HG03460 (cell line): ENCODE measurements at regions not wholly inside any gene's neighbourhood (a gene's known extent, or its start where the extent isn't known, plus 50 kb on each side); places are given as distances from the start of the nearest gene placed in this dataset.
"Not testable (repeated sequence)": the region's sequence is repeated elsewhere in the genome, so short reads cannot be mapped to it uniquely, and the experiment has no call there.

ENCODE experiments used
- ATAC-seq: cut with Tn5 transposase; IDR thresholded peaks from one replicate; pipeline ENCODE4 v1.9.1; 2021; ENCODE audit not compliant: unreplicated experiment

DNA sequence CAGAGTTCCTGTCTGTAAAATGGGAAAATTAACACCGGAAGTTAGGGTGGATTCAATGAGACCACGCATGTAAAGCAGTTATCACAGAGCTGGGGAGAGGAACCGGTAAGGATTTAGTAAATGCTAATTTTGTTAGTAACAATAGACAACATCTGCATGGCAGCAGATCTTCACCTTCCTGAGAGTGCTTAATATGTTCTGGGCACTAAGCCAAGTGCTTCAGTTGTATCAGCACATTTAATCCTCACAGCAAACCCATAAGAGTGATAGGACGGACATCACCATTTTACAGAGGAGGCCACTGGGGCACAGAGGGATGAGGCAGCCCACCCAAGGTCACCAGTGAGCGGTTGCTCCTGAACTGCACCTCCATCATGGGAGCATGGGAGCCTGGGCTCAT, 189.4 kb downstream of the WNT5A start:
- no peak for ATAC-seq

DNA sequence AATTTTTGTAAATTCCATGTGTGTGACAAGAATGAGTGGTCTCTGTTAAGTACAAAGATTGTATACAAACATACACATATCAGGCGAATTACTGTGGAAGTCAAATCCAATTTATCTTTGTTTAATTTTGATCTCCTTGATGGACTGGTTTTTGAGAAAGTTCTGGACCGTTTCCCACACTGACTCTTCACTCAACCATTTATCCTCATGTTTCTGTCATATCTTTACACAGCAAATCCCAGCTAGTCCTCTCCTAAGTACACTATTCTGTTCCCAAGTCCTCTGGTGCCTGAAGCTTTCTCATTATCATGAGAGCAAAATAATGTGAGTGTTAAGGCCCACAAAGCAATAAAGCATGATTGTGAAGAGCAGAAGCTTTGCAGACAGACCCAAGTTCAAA, 189.9 kb downstream of the WNT5A start:
- no peak for ATAC-seq

- ATAC-seq, result no peak
Measured at GRCh38 chr3:55296791-55297190, 190.3 kb downstream of the WNT5A start.

DNA sequence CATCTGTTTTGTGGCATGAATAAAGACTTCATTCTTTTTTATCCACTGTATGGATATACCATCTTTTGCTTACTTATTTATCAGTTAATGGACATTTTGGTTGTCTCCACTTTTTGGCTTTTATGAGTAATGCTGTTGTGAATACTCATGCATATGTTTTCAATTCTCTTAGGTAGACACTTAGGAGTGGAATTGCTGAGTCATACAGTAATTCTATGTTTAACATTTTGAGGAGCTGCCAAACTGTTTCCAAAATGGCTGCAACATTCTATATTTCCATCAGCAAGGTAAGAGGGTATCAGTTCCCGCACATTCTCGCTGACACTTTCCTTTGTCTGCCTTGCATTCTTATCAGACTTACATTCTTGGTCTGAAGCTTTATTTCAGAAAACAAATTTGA, 191.1 kb downstream of the WNT5A start:
- no peak for ATAC-seq

- no peak for ATAC-seq
Measured at GRCh38 chr3:55294557-55294956, 192.5 kb downstream of the WNT5A start.

DNA sequence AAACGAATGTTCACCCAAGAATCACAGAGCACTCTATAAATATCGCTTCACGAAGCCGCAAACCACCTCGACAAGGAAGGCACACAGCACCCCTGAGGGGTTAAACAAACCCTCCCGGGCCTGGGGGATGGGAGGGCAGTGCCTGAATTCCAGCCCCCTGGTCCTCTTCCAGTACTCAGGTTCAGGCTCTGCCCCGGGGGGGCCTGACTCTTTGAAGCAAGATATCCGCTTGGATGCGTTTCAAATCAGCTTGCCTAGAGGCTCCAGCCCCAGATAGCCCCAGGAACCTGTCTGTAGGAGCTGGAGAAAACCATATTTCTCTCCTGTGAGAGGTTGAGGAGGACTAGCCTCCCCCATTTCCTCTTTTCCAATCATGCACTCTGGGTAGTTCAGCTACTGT, 194.7 kb downstream of the WNT5A start:
- ATAC-seq, result no peak

GRCh38 chr3:55288657-55289056, 198.4 kb downstream of the WNT5A start:
- ATAC-seq, result no peak

DNA sequence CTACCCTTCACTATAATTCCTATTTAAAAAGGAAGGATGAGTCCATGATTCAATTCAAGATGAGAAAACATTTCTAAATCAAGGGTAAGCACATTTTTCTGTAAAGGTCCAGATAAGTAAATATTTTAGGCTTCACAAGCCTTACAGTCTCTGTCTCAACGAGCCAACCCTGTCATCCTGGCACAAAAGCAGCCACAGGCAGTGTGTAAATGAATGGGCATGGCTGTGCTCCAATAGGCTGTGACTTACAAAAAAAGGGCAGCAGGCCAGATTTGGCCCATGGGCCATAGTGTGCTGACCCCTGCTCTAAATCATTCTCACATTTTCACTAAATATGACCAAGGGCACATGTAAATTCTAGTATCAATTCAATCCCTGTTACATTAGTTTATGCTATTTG, 200.4 kb downstream of the WNT5A start:
- ATAC-seq, result no peak

- no peak for ATAC-seq
Measured at GRCh38 chr3:55285156-55285555, 201.9 kb downstream of the WNT5A start.

DNA sequence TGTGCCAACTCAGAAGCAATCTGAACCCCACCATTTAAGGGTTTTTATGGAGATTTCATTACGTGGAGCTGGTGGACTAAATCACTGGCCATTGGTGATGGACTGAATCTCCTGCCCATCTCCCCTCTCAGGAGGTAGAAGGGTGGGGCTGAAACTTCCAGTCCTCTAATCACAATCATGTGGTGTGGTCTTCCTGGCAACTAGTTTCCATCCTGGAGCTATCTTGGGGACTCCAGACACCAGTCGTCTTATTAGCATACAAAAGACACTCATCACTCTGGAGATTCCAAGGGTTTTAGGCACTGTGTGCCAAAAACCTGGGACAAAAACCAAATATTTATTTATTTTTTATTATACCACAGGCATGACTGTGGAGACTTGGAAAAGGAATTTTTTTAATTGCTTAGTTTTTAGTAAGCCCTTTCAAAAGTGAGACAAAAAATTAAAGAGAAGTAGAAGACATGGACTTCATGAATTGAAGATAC, 203.6 kb downstream of the WNT5A start:
- ATAC-seq, result no peak

GRCh38 chr3:55282994-55283393, 204.1 kb downstream of the WNT5A start:
- ATAC-seq, result no peak

DNA sequence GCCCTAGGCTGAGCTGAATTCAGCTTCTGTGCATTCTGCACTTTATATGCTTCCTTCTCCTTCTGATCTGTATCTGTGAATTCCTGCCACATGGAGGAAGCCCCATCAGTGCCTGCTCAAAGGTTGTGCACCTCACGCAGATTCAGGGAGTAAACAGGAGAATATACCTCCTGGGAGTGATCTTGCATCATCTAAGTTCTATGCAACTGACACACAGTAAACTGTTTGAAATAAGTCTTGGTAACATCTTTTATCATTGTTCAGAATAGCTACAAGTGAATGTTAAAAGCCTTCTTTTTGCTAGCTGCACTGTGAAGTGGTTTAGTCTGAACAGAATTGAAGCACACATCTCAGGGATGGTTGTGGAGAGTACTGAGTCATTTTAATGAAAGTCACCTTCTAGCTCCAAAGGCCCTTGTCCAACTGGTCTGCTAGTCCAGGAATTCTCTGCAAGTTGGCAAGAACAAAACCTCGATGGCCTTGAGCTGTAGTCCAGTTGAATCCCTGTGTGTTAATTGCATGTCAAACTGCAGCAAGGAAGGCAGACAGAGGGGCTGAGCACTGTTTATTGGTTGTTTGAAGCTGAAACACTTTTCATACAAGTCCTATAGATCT, 215.0 kb downstream of the WNT5A start:
- no peak for ATAC-seq

DNA sequence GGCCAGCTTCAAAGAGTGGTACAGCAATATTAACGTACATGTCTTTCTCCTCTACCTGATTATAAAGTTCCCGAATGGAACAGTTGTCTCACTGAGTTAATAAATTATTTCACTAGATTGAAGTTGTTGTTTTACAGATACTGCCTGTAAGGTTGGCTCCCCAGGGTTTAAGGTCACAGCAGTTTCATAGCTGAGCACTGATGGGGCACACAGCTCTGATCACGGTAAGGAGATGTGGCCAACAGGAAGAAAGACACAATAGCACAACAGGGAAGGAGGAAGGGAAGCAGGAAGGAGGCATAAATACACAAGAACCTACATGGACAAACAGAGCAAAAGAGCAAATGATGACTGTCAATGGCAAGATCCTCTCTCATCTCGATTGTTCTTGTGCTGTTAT, 215.6 kb downstream of the WNT5A start:
- no peak for ATAC-seq

GRCh38 chr3:55270976-55271375, 216.1 kb downstream of the WNT5A start:
- ATAC-seq, result no peak

DNA sequence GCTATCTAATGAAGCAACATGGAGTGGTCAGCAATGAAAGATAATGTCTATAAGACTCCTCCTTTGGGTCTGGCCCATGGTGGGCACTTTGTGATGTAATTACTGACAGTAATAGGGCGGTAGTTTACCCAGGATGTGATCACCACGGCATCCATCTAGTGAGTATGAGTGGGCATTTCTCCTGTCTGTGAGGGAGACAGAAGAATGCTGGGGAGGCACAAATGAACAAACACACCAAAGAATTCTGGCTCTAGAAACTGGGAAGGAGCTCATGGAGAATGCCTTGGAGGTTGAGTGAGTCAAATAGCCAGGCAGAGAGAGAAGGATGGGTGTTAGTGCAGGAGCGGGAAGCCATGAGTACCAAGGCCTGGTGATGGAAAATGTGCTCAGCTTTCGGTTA, 217.5 kb downstream of the WNT5A start:
- ATAC-seq, result no peak

DNA sequence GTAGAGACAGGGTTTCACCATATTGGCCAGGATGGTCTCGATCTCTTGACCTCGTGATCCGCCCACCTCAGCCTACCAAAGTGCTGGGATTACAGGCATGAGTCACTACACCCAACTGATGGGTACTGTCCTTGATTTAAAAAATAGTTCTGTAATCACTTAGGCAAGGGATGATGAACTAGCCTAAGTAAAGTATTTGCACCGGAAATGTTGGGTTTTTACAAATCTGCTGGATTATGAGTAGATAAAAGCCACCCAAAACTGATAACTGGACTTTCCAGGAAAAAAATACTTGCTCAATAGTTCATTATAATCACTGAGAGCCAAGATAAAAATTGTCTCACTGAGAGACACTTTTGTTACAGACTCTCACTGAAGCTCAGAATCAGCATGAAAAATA, 218.0 kb downstream of the WNT5A start:
- ATAC-seq, result no peak

DNA sequence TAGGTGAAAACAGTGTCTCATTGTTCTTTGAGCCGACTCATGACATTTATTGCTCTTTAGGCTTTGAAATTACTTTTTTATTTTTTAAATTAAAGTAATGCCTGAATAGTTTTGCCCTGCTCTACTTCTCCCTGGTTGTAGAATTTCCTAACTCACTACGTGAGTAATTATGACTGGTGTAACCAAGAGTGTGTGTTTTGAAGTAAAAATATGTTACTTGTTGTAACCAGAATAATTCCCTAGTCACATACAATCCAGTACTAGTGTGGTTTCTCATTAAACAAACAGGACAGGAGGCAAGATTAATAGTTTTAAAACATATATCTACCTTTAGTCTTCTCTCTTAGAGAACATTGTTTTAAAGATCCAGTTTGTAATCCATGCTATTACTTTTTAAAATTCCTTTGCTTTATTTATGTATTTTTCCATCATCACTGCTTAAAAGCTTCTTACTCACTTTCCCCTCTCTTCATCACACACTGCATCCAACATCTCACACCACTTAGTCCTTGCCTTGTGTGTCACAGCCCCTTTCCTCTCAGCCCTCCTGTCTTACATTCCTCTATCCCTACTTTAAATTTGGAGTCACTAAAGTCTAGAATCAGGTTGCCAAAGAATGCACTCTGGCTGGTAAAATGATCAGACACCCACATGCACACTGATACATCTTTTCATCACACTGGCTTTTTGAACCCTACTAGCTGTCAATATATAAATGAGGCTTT, 219.7 kb downstream of the WNT5A start:
- ATAC-seq, result no peak

GRCh38 chr3:55264919-55265318, 222.2 kb downstream of the WNT5A start:
- no peak for ATAC-seq

DNA sequence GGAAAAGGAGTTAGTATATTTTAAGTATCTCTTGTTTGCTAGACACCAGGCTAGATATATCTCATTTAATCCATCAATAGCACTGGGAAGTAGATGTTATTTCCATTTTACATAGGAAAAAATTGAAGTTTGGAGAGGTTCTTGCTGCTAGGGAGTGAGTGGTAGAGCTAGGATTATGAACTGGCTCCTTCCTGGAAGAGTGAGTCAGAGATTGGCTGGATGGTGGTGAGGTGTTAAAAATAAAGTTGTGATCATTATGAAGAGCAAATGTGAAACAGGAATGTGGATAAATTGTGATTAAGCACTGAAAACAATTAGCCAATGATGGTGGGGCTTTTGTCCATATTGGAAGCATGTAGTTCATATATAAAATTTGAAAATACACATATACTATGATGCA, 234.2 kb downstream of the WNT5A start:
- no peak for ATAC-seq

DNA sequence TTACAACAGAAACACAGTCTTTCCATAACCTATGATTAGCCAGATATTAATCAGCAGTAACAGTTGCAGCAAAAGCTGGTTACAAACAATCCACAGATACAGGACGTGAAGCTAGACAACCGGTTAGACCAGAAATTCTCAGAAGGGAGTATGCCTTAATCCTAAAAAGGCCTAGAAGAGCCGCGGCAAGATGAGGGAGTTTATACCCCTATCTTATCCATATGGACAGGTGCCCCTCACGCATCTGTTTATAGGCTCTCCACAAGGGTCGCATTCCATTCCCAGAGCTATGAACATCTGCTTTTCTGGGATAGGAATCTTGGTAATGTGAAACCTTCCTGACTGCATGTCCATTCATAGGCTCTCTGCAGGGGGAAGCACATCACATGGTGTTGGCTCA, 237.9 kb downstream of the WNT5A start:
- ATAC-seq, result not testable (repeated sequence)

DNA sequence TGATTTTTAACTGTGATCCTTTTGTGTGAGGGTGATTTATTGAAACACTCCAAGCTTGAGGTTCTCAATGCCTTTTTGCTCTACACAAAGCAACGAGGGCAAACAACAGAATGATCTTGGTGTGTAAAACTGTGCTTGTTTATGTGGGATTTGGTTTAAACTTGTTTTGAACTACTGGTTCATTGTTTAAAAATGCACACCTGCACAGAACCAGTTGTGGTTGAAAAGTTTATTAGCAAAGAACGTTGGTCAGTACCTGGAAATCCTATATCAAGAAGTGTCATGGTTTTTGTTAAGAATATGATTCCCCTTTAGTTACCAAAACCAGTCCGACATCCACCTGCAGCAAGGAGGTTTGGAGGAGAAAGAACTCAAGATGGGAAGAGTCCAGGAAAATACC, 239.4 kb downstream of the WNT5A start:
- ATAC-seq, result no peak

- ATAC-seq, result no peak
Measured at GRCh38 chr3:55246033-55246432, 241.1 kb downstream of the WNT5A start.

- no peak for ATAC-seq
Measured at GRCh38 chr3:55245351-55245750, 241.8 kb downstream of the WNT5A start.
